Astrocyte of the spinal cord (primary cell): ENCODE measurements at regions not wholly inside any gene's neighbourhood (a gene's known extent, or its start where the extent isn't known, plus 50 kb on each side); places are given as distances from the start of the nearest gene placed in this dataset.

ENCODE experiments used
- DNase-seq: peaks from one replicate; pipeline ENCODE4 v3.0.0; 2011; ENCODE audit warnings: low read depth, low spot score
- H3K4me3 ChIP-seq: 2 replicates; pipeline ENCODE4 v1.5.1; 2011; ENCODE audit warnings: low read depth, mild to moderate bottlenecking, low read length, moderate library complexity
- CTCF ChIP-seq: IDR thresholded peaks from 2 replicates; pipeline ENCODE4 v1.5.1; 2012; ENCODE audit warnings: low read depth, mild to moderate bottlenecking, low read length, inconsistent platforms
- in situ Hi-C: cut with HindIII; loops from 2 replicates; pipeline ENCODE4 v1.10.0; 2017; ENCODE audit warnings: low sequenced_read_pairs

GRCh38 chr12:67460388-67460787 lies 188.2 kb upstream of the DYRK2 start:
- no peak overlapping the region for H3K4me3 ChIP-seq
- TF ChIP-seq CTCF, result no peak
- DNase-seq, result no peak
- in situ Hi-C loops, result no loop called here

GRCh38 chr12:67468549-67469245 lies 179.8 kb upstream of the DYRK2 start:
- H3K4me3 ChIP-seq, result no peak overlapping the region
- no peak for DNase-seq
- TF ChIP-seq CTCF, result no peak
- in situ Hi-C loops, result no loop called here

GRCh38 chr12:67469666-67470065 lies 178.9 kb upstream of the DYRK2 start:
- in situ Hi-C loops, result no loop called here
- no peak for TF ChIP-seq CTCF
- no peak overlapping the region for H3K4me3 ChIP-seq
- DNase-seq, result no peak

GRCh38 chr12:67471810-67472209 lies 176.7 kb upstream of the DYRK2 start:
- no peak overlapping the region for H3K4me3 ChIP-seq
- no peak for TF ChIP-seq CTCF
- DNase-seq, result no peak
- in situ Hi-C loops, result no loop called here

- DNase-seq, result no peak
- TF ChIP-seq CTCF, result no peak
- H3K4me3 ChIP-seq, result no peak overlapping the region
- in situ Hi-C loops, result no loop called here
Measured at GRCh38 chr12:67472539-67472938, 176.0 kb upstream of the DYRK2 start.

- DNase-seq, result no peak
- no peak overlapping the region for H3K4me3 ChIP-seq
- no peak for TF ChIP-seq CTCF
- in situ Hi-C loops, result no loop called here
Measured at GRCh38 chr12:67474934-67475620, 173.5 kb upstream of the DYRK2 start.
